WERI-Rb-1 (cell line): ENCODE measurements at regions not wholly inside any gene's neighbourhood (a gene's known extent, or its start where the extent isn't known, plus 50 kb on each side); places are given as distances from the start of the nearest gene placed in this dataset.

Experiments
- DNase-seq: peaks from one replicate; pipeline ENCODE4 v3.0.0-alpha.2; 2020
- H3K27ac ChIP-seq: fragments of 250-450 bp; sonication (Bioruptor Pico); 2 replicates; pipeline ENCODE4 v1.5.1; 2020; ENCODE audit warnings: mild to moderate bottlenecking, moderate library complexity
- H3K27me3 ChIP-seq: fragments of 250-450 bp; sonication (Bioruptor Pico); 2 replicates; pipeline ENCODE4 v1.5.1; 2021; ENCODE audit warnings: mild to moderate bottlenecking, low read depth, moderate library complexity; ENCODE audit not compliant: insufficient read depth, severe bottlenecking
- H3K36me3 ChIP-seq: fragments of 250-450 bp; sonication (Bioruptor Pico); 2 replicates; pipeline ENCODE4 v1.5.1; 2020; ENCODE audit warnings: mild to moderate bottlenecking, moderate library complexity
- H3K4me3 ChIP-seq: 2 replicates; pipeline ENCODE4 v1.5.1; 2011; ENCODE audit warnings: low read depth, mild to moderate bottlenecking, control low read depth, low read length
- H3K9me3 ChIP-seq: fragments of 250-450 bp; sonication (Bioruptor Pico); 2 replicates; pipeline ENCODE4 v1.5.1; 2021; ENCODE audit warnings: mild to moderate bottlenecking, moderate library complexity; ENCODE audit not compliant: severe bottlenecking
- CTCF ChIP-seq: IDR thresholded peaks from 2 replicates; pipeline ENCODE4 v1.5.1; 2011; ENCODE audit warnings: low read depth, mild to moderate bottlenecking, control low read depth, inconsistent platforms, low read length

- Histone ChIP-seq H3K4me3 (no peak overlapping the region), H3K9me3 (no peaks in the 10 kb centered on the region), H3K27ac (no peak overlapping the region), H3K27me3 (no peaks in the 10 kb centered on the region), H3K36me3 (no peaks in the 10 kb centered on the region)
- TF ChIP-seq CTCF, result no peak
- no peak for DNase-seq
Observed at GRCh38 chr7:109745677-109746410, 1176.2 kb downstream of the DNAJB9 start.

- DNase-seq, result no peak
- Histone ChIP-seq H3K36me3 (no peaks in the 10 kb centered on the region), H3K4me3 (no peak overlapping the region), H3K9me3 (peaks cover 9% of the 10 kb centered on the region), H3K27ac (no peak overlapping the region), H3K27me3 (no peaks in the 10 kb centered on the region)
- no peak for TF ChIP-seq CTCF
Observed at GRCh38 chr7:109751241-109751640, 1181.6 kb downstream of the DNAJB9 start.

GRCh38 chr7:109752068-109752467, 1182.4 kb downstream of the DNAJB9 start:
- Histone ChIP-seq H3K27me3 (no peaks in the 10 kb centered on the region), H3K27ac (no peak overlapping the region), H3K9me3 (peaks cover 9% of the 10 kb centered on the region), H3K36me3 (no peaks in the 10 kb centered on the region), H3K4me3 (no peak overlapping the region)
- TF ChIP-seq CTCF, result no peak
- no peak for DNase-seq

GRCh38 chr7:109757713-109758112, 1188.0 kb downstream of the DNAJB9 start:
- DNase-seq, result no peak
- TF ChIP-seq CTCF, result no peak

GRCh38 chr7:109763611-109764010, 1193.9 kb downstream of the DNAJB9 start:
- Histone ChIP-seq H3K9me3 (no peaks in the 10 kb centered on the region), H3K4me3 (no peak overlapping the region), H3K27ac (no peak overlapping the region), H3K36me3 (no peaks in the 10 kb centered on the region), H3K27me3 (no peaks in the 10 kb centered on the region)
- DNase-seq, result no peak
- no peak for TF ChIP-seq CTCF

More at GRCh38 chr7:109757713-109758112, 1188.0 kb downstream of the DNAJB9 start:
- no peaks in the 10 kb centered on the region for H3K36me3 ChIP-seq
- H3K27ac ChIP-seq, result no peak overlapping the region
- no peak overlapping the region for H3K4me3 ChIP-seq
- H3K27me3 ChIP-seq, result no peaks in the 10 kb centered on the region
- peaks cover 9% of the 10 kb centered on the region for H3K9me3 ChIP-seq

- Histone ChIP-seq H3K4me3 (no peak overlapping the region), H3K27ac (no peak overlapping the region), H3K9me3 (no peaks in the 10 kb centered on the region)
Observed at GRCh38 chr7:109772161-109772560, 1202.5 kb downstream of the DNAJB9 start.

More at GRCh38 chr7:109772161-109772560, 1202.5 kb downstream of the DNAJB9 start:
- no peak for DNase-seq
- no peak for TF ChIP-seq CTCF
- Histone ChIP-seq H3K27me3 (no peaks in the 10 kb centered on the region), H3K36me3 (no peaks in the 10 kb centered on the region)
